AG04450 (cell line): ENCODE measurements at regions not wholly inside any gene's neighbourhood (a gene's known extent, or its start where the extent isn't known, plus 50 kb on each side); places are given as distances from the start of the nearest gene placed in this dataset.

Experiments used
- CTCF ChIA-PET: fragments of 300-600, 350-600 bp; formaldehyde crosslinking; extraction: SDS; loops from one replicate; lab custom pipeline; 2022; ENCODE audit warnings: antibody characterized with exemption, inconsistent platforms; lab: Charles Lee
- POLR2A ChIA-PET: fragments of 350-600 bp; formaldehyde crosslinking; extraction: SDS; loops from one replicate; lab custom pipeline; 2021; ENCODE audit warnings: antibody characterized with exemption, inconsistent platforms; lab: Yijun Ruan, JAX
- DNase-seq: peaks from one replicate; pipeline ENCODE4 v3.0.0-alpha.2; 2011; ENCODE audit warnings: low read depth, low spot score
- H3K27ac ChIP-seq: one replicate; pipeline ENCODE4 v1.5.1; 2012; ENCODE audit warnings: low read depth, low read length, control low read depth
- H3K27me3 ChIP-seq: one replicate; pipeline ENCODE4 v1.6.0; 2012; ENCODE audit warnings: low read length; ENCODE audit not compliant: control insufficient read depth, insufficient read depth
- H3K4me3 ChIP-seq: 2 replicates; pipeline ENCODE4 v1.5.1; 2011; ENCODE audit warnings: mild to moderate bottlenecking, low read depth, low read length, control low read depth
- H3K9me3 ChIP-seq: 2 replicates; pipeline ENCODE4 v1.5.1; 2012; ENCODE audit warnings: low read length; ENCODE audit not compliant: control insufficient read depth, insufficient read depth
- CTCF ChIP-seq: IDR thresholded peaks from 2 replicates; pipeline ENCODE4 v1.5.1; 2011; ENCODE audit warnings: low read depth, low read length, control low read depth, inconsistent platforms

GRCh38 chr2:5150871-5151270, 541.3 kb upstream of the SOX11 start:
- Histone ChIP-seq H3K27ac (no peak overlapping the region), H3K9me3 (peaks cover 3% of the 10 kb centered on the region), H3K27me3 (no peaks in the 10 kb centered on the region), H3K4me3 (no peak overlapping the region)
- no peak for TF ChIP-seq CTCF
- CTCF ChIA-PET, result no interaction called here
- POLR2A ChIA-PET, result no interaction called here
- no peak for DNase-seq

GRCh38 chr2:5164776-5165525, 527.2 kb upstream of the SOX11 start:
- POLR2A ChIA-PET, result no interaction called here
- H3K4me3 ChIP-seq, result no peak overlapping the region
- CTCF ChIA-PET, result no interaction called here

GRCh38 chr2:5172923-5173322, 519.3 kb upstream of the SOX11 start:
- no peak overlapping the region for H3K4me3 ChIP-seq
- POLR2A ChIA-PET, result no interaction called here
- CTCF ChIA-PET, result no interaction called here
- TF ChIP-seq CTCF, result no peak
- H3K27ac ChIP-seq, result no peak overlapping the region
- H3K27me3 ChIP-seq, result no peaks in the 10 kb centered on the region
- no peaks in the 10 kb centered on the region for H3K9me3 ChIP-seq
- no peak for DNase-seq

More at GRCh38 chr2:5164776-5165525, 527.2 kb upstream of the SOX11 start:
- Histone ChIP-seq H3K27me3 (no peaks in the 10 kb centered on the region), H3K27ac (no peak overlapping the region), H3K9me3 (no peaks in the 10 kb centered on the region)
- no peak for TF ChIP-seq CTCF
- peak; percentile 30 for DNase-seq

GRCh38 chr2:5173876-5174535, 518.2 kb upstream of the SOX11 start:
- Histone ChIP-seq H3K27ac (no peak overlapping the region), H3K27me3 (no peaks in the 10 kb centered on the region), H3K4me3 (no peak overlapping the region), H3K9me3 (no peaks in the 10 kb centered on the region)
- TF ChIP-seq CTCF, result no peak
- DNase-seq, result no peak
- CTCF ChIA-PET, result interaction anchor here (0.6 kb wide), 1 partner anchor 881 kb away, joined by 3 read pairs; no protein-coding TSS in a partner anchor
- POLR2A ChIA-PET, result no interaction called here

GRCh38 chr2:5175231-5175630, 517.0 kb upstream of the SOX11 start:
- Histone ChIP-seq H3K4me3 (no peak overlapping the region), H3K27me3 (no peaks in the 10 kb centered on the region), H3K27ac (no peak overlapping the region), H3K9me3 (no peaks in the 10 kb centered on the region)
- DNase-seq, result no peak
- ChIA-PET POLR2A (no interaction called here), CTCF (no interaction called here)
- TF ChIP-seq CTCF, result no peak
